Fibroblast of peridontal ligament (primary cell): ENCODE measurements at regions not wholly inside any gene's neighbourhood (a gene's known extent, or its start where the extent isn't known, plus 50 kb on each side); places are given as distances from the start of the nearest gene placed in this dataset.

Source experiments
- DNase-seq: peaks from one replicate; pipeline ENCODE4 v3.0.0-alpha.2; 2010; ENCODE audit errors: extremely low read depth

- DNase-seq = no peak
These were observed 211.0 kb upstream of the RAB4A start for GRCh38 chr1:229059671-229060539.

- no peak for DNase-seq
These were observed 208.8 kb upstream of the RAB4A start for GRCh38 chr1:229062135-229062534.

- no peak for DNase-seq
These were observed 207.6 kb upstream of the RAB4A start for GRCh38 chr1:229063154-229063773.

- no peak for DNase-seq
These were observed 206.4 kb upstream of the RAB4A start for GRCh38 chr1:229064320-229065168.

GRCh38 chr1:229065613-229066012 lies 205.3 kb upstream of the RAB4A start:
- DNase-seq = no peak

DNA sequence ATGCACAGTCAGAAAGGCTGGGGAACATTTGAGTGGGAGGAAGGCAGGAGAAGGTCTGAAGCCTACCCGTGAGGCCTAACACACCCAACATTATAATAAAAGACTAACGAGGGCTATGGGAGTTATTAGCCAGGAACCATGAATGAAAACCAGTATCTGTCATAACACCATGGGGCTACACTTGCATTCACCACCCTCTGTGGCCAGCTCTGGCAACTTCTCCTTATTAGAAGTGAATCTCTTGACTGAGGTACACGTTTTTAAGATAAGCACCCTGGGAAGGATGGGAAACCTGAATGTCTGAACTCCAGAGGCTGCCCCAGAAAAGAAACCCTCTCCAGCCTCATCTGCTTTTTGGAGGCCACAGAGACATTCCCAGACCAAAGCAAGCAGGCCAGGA lies 204.3 kb upstream of the RAB4A start:
- DNase-seq = no peak

DNA sequence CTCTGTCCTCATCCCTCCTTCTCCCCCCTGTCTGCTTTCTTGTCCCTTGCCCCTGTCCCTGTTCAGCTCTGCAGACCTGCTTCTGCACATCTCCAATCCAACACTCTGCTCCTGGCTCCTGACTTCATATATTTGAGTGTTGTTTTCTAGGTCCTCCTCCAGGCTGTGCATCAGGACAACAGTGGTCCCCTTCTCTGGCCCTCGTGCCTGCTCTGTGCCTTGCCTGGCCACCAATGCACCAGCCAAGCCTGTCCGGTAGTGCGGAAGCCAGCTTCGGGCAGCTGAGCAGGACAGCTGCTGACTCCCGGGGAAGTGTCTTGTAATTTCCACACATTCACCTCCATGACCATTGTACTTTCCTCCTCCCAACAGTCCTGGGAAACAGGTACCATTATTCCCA lies 203.4 kb upstream of the RAB4A start:
- no peak for DNase-seq

DNA sequence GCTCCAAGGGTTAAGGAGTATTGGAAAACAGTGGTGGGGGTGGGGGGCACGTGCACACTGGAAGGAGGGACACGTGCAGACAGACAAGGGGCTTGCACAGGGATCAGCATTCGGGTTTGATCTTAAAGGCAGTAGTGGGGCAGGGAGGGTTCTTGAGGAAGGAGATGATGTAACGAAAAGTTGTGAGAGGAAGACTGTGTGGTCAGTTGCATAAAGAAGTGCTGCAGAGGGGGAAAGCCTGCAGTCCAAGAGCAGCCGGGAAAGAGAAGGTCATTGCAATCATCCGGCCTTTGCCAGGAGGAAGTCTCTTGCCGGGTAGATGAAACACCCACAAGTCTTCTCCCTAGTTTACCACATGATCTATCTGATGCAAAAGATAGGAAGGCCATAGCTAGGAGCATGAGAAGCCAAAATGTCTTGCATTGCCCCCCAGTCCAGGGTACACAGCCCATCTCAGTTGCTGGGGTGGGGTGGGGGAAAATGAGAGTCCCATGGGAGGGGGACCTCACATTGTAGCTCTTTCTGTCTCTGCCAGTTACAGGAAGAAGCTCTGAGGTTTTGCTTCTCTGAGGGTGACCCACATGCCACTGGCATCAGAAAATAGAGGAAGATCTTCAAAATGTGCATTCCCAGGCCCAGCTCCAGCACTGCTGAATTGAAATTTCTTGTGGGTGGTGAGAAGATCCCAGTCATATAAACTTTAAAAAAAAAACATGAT lies 202.5 kb upstream of the RAB4A start:
- no peak for DNase-seq

DNA sequence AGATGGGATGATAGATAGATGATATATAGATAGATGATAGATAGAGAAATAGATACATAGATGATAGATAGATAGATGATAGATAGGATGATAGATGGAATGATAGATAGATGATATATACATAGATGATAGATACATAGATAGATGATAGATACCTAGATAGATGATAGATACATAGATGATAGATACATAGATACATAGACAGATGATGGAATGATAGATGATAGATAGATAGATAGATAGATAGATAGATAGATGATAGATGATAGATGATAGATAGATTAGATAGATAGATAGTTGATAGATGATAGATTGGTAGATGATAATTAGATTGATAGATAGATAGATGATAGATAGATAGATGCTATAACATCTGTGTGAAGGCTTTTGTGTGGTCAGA lies 201.7 kb upstream of the RAB4A start:
- no peak for DNase-seq

DNA sequence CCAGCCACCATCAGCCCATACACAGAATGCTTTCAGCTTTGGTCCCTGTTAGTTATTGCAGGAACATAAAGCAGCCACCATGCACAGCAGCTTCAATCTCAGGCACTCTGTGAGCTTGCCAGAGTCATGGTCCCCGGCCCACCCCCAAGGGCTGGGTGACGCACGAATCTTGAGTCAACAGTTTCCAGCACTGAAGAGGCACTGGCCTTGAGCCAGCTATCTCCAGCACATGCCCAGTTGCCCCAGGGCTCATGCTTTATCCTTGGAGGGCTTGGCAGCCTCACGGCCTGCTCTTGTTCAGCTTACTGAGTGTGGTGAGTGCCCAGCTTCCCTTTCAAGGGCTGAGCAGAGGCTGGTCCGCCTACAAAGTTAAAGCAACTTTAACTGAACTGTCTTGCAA lies 200.7 kb upstream of the RAB4A start:
- peak; percentile 1 for DNase-seq

GRCh38 chr1:229073251-229073650 lies 197.7 kb upstream of the RAB4A start:
- DNase-seq = no peak

GRCh38 chr1:229075217-229075616 lies 195.7 kb upstream of the RAB4A start:
- DNase-seq = no peak

- DNase-seq = no peak
These were observed 195.2 kb upstream of the RAB4A start for GRCh38 chr1:229075716-229076115.

DNA sequence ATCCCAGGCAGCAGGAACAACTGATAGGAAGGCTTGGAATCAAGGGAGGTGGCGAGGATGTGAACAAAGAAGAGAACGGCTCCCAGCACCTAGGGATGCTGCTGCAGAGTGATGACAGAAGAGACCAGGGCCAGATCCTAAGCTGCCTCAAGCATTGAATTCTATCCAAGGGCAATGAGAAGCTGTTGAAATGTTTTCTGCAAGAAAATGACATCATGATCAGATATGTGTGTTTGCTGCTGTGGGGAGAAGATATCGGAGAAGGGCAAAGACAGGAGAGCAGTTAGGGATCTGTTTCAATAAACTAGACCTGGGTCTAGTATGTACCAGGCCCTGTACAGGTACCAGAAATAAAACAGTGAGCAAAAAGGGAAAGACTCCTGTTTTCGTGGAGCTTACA lies 194.7 kb upstream of the RAB4A start:
- no peak for DNase-seq

DNA sequence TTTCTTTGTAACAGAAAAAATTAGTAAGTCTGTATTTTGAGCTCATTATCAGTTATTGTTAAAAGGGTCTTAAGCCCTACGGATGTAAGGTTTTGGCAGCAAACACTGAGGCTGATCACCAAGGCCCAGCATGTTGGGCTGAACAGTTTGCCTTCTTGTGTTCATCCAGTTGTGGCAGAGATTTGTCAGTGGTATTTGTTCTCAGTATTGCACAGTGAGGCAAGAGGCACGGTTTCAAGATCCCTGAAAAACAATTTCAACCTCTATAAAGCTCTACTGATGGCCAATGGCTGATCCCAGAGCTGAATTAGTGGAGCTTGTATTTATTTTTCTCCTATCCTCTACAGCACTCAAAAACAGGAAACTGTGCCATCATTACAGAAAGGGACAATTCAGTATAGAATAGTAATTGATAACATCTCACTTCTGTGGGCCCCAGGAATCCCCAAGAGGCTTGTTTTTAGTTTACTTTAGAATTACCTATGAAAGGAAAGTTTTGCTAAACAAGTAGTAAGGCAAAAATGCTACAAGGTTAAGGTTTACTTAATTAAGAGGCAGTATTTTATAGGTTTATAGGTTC lies 191.8 kb upstream of the RAB4A start:
- no peak for DNase-seq

DNA sequence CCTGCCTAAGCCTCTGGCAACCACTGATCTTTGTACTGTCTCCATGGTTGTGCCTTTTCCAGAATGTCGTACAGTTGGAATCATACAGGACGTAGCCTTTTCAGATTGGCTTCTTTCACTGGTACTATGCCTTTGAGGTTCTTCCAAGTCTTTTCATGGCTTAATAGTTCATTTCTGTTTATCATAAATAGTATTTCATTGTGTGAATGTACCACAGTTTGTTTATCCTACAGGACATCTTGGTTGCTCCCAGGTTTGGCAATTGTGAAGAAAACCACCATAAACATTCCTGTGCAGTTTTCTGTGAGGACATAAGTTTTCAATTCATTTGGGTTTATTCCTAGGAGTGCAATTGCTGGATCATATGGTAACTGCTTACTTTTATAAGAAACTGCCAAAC lies 190.6 kb upstream of the RAB4A start:
- DNase-seq = no peak

GRCh38 chr1:229085291-229085690 lies 185.6 kb upstream of the RAB4A start:
- DNase-seq = no peak

DNA sequence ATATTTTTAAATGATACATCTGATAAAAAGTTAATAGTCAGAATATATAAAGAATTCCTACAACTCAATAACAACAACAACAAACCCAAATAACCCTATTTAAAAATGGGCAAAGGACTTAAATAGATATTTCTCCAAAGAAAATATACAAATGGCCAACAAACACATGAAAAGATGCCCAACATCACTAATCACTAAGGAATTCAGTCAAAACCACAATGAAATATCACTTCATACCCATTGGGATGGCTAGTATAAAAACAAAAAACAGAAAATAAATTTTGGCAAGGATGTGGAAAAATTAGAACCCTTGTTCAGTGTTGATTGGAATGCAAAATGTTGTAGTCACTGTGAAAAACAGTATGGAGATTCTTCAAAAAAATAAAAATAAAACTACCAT lies 184.8 kb upstream of the RAB4A start:
- no peak for DNase-seq

- DNase-seq = no peak
These were observed 184.2 kb upstream of the RAB4A start for GRCh38 chr1:229086686-229087085.

DNA sequence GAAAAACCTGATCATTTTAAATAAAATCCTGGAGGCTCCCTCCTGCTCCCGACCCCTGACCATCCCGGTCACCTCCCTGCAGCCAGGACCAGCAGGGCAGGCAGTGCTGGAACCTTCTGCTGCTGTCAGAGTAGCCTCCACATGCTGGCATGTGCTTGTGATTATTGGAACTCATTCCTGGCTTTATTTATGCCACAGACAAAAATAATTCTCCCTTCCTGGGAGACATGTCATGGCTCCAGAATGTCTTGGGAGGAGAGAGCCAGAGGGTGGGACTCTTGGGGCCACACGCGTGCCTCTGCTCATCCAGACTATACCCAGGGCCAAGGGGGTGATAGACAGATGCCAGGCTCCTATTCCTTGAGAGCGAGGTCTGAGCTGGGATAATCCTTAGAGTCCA lies 183.6 kb upstream of the RAB4A start:
- no peak for DNase-seq

- DNase-seq = no peak
These were observed 183.0 kb upstream of the RAB4A start for GRCh38 chr1:229087906-229088305.

DNA sequence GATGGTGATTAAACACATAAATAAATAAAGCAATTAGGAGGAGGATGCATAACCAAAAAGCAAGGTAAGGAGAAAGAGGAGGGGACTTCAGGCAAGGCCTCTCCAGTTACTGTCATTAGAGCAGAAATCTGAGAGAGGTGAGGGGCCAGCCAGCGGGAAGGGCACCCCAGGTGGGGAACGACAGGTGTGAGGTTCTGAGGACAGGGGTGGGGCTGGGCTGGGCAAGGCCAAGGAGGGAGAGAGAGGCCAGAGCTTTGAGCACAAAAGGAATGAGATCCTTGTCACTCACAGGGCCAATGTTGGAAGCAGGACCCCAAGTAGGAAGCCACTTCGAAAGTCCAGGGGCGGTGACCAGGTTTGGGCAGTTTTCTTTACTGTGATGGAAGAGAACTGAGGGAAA lies 182.2 kb upstream of the RAB4A start:
- DNase-seq = no peak
